ENCODE measurements at regions not wholly inside any gene's neighbourhood (a gene's known extent, or its start where the extent isn't known, plus 50 kb on each side); places are given as distances from the start of the nearest gene placed in this dataset.

GRCh38 chr6:4682431-4683097 is 93.6 kb upstream of the CDYL start:
- Histone ChIP-seq H3K9me3 (replicated peaks; ENCODE audit: control insufficient read depth, insufficient read depth, low read length) (no peaks in the 10 kb centered on the region), H3K4me1 (ENCODE audit: control insufficient read depth, extremely low read depth, insufficient read depth, low read length) (no peaks in the 10 kb centered on the region), H3K27me3 (ENCODE audit: control insufficient read depth in 2 of 2, insufficient read depth in 2 of 2, low read length in 2 of 2) (peaks cover 4 to 11% of the 10 kb centered on the region in 2 experiments), H2AFZ (ENCODE audit: low read depth, low read length) (no peak overlapping the region), H3K4me2 (ENCODE audit: insufficient read depth, low read length) (no peak overlapping the region), H3K79me2 (ENCODE audit: control insufficient read depth, insufficient read depth, low read length) (no peaks in the 10 kb centered on the region), H3K4me3 (replicated peaks in 1 of 3; ENCODE audit: insufficient read depth in 1 of 3, low read depth in 1 of 3, low read length in 3 of 3) (no peak overlapping the region), H3K36me3 (ENCODE audit: control insufficient read depth in 2 of 2, extremely low read depth in 1 of 2, insufficient read depth in 2 of 2, low read length in 2 of 2) (no peaks in the 10 kb centered on the region), H4K20me1 (replicated peaks; ENCODE audit: control insufficient read depth, extremely low read depth, insufficient read depth, low read length) (no peaks in the 10 kb centered on the region), H3K9me1 (replicated peaks; ENCODE audit: control insufficient read depth, extremely low read depth, insufficient read depth, low read length) (no peaks in the 10 kb centered on the region), H3K27ac (ENCODE audit: insufficient read depth, low read depth, low read length) (no peak overlapping the region), H3K9ac (replicated peaks; ENCODE audit: extremely low read depth, insufficient read depth, low read length) (no peak overlapping the region)
- no peak for FAIRE-seq
- POLR2A ChIA-PET, result no interaction called here
- no peak for DNase-seq (ENCODE audit: low read depth, low spot score)
- no TSS peak for BruUV-seq (replicated peaks)
- CTCF ChIA-PET, result no interaction called here
- dilution Hi-C loops (cut with MboI; ENCODE audit: extremely low pct_ligation_motif_present, low sequenced_read_pairs) (no loop called here), intact Hi-C loops (cut with micrococcal nuclease) (no loop called here)
- no peak for TF ChIP-seq MAX (IDR thresholded peaks at IDR 0.05; ENCODE audit: insufficient read depth, insufficient read length)
- no peak for TF ChIP-seq POLR2A (IDR thresholded peaks at IDR 0.05; ENCODE audit: low read depth, low read length)
- no peak for TF ChIP-seq FOS (IDR thresholded peaks at IDR 0.05; ENCODE audit: borderline replicate concordance, insufficient read depth, low read length)
- no peak for TF ChIP-seq GATA2 (IDR thresholded peaks at IDR 0.05; ENCODE audit: insufficient read depth, insufficient read length, low read depth, low read length)
- TF ChIP-seq CTCF (IDR thresholded peaks at IDR 0.05; ENCODE audit: extremely low read depth in 1 of 2, insufficient read depth in 1 of 2, low read depth in 1 of 2, low read length in 2 of 2), result no peak
- TF ChIP-seq EZH2 (IDR thresholded peaks at IDR 0.05; ENCODE audit: borderline replicate concordance, low read depth, low read length, severe bottlenecking), result no peak
- no peak for TF ChIP-seq JUN (IDR thresholded peaks at IDR 0.05; ENCODE audit: borderline replicate concordance, insufficient read depth, insufficient read length, low read depth)
- no peak for TF ChIP-seq MYC (IDR thresholded peaks at IDR 0.05; ENCODE audit: low read depth, low read length)
- TF ChIP-seq POLR2AphosphoS5 (IDR thresholded peaks at IDR 0.05; ENCODE audit: insufficient read depth, low read depth, low read length), result no peak
